Vagina (tissue), 2 donors: ENCODE measurements at regions not wholly inside any gene's neighbourhood (a gene's known extent, or its start where the extent isn't known, plus 50 kb on each side); places are given as distances from the start of the nearest gene placed in this dataset.

Experiments
- DNase-seq, 2 donors: peaks; one replicate each; pipeline ENCODE4 v3.0.0-alpha.2; 2017; ENCODE audit errors: extremely low spot score in 2 of 2
- H3K27ac ChIP-seq: fragments of 200-600 bp; sonication (generic); one replicate; pipeline ENCODE4 v1.5.1; 2019
- H3K27me3 ChIP-seq: fragments of 200-600 bp; sonication (generic); one replicate; pipeline ENCODE4 v1.5.1; 2019
- H3K36me3 ChIP-seq, 2 donors: fragments of 200-600 bp; sonication (generic); one replicate each; pipeline ENCODE4 v1.5.1; 2017 to 2019
- H3K4me1 ChIP-seq: fragments of 200-600 bp; sonication (generic); one replicate; pipeline ENCODE4 v1.5.1; 2019
- H3K4me3 ChIP-seq, 2 donors: fragments of 200-600 bp; sonication (generic); 1 replicate in 1 of 2; 2 replicates in 1 of 2; pipeline ENCODE4 v1.5.1; 2016 to 2019
- H3K9me3 ChIP-seq: fragments of 200-600 bp; sonication (generic); one replicate; pipeline ENCODE4 v1.5.1; 2019
- POLR2A ChIP-seq, 2 donors: fragments of 450-650 bp; IDR thresholded peaks; one replicate each; pipeline ENCODE4 v1.6.1; 2017; ENCODE audit warnings: antibody characterized with exemption in 2 of 2, mild to moderate bottlenecking in 2 of 2, moderate library complexity in 2 of 2
- POLR2AphosphoS5 ChIP-seq, 2 donors: sonication (generic); formaldehyde crosslinking; IDR thresholded peaks; one replicate each; pipeline ENCODE4 v1.9.0; 2017; ENCODE audit warnings: antibody characterized with exemption in 2 of 2, mild to moderate bottlenecking in 2 of 2, low read depth in 1 of 2; ENCODE audit not compliant: insufficient read depth in 1 of 2
- intact Hi-C: fragments of 100-400 bp; cut with DNase I; formaldehyde crosslinking; loops from one replicate; pipeline ENCODE4 v1.15.1; 2023
- TF ChIP-seq, protein P1 (sequence below), 3 experiments: fragments of 450-650 bp in 2 of 3; fragments of 200-600 bp in 1 of 3; sonication (generic) in 1 of 3; IDR thresholded peaks; one replicate each; pipeline ENCODE4 v1.5.1; 2017 to 2019; ENCODE audit warnings: antibody characterized with exemption in 3 of 3, mild to moderate bottlenecking in 2 of 3, moderate library complexity in 2 of 3

DNA sequence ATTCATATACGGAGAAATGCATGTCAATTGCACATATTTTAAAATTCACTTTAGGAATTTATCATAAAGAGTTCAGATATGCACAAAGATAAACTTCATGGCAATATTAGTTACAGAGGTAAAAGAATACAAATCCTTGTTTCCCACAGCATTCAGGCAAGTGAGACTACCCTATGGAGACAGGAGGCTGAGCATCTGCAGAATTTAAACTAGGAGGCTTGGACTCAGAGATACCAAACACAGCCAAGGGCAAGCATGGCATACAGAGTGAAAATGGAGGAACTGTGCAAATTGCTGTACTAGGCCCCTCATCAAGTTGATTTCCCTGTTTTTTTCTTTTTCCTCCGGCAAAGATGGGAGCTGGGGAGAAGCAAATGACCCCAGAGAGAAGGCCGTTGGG lies 94.2 kb downstream of the SLC24A2 start:
- intact Hi-C loops, result no loop called here
- Histone ChIP-seq H3K27me3 (no peaks in the 10 kb centered on the region), H3K4me3 (no peak overlapping the region), H3K9me3 (no peaks in the 10 kb centered on the region), H3K36me3 (no peaks in the 10 kb centered on the region), H3K4me1 (no peaks in the 10 kb centered on the region), H3K27ac (no peak overlapping the region)
- no peak for DNase-seq
- TF ChIP-seq POLR2AphosphoS5 (IDR thresholded peaks at IDR 0.05; ENCODE audit: insufficient read depth in 1 of 2, low read depth in 1 of 2) (no peak), POLR2A (IDR thresholded peaks at IDR 0.05) (no peak)
- TF ChIP-seq, protein P1, sequence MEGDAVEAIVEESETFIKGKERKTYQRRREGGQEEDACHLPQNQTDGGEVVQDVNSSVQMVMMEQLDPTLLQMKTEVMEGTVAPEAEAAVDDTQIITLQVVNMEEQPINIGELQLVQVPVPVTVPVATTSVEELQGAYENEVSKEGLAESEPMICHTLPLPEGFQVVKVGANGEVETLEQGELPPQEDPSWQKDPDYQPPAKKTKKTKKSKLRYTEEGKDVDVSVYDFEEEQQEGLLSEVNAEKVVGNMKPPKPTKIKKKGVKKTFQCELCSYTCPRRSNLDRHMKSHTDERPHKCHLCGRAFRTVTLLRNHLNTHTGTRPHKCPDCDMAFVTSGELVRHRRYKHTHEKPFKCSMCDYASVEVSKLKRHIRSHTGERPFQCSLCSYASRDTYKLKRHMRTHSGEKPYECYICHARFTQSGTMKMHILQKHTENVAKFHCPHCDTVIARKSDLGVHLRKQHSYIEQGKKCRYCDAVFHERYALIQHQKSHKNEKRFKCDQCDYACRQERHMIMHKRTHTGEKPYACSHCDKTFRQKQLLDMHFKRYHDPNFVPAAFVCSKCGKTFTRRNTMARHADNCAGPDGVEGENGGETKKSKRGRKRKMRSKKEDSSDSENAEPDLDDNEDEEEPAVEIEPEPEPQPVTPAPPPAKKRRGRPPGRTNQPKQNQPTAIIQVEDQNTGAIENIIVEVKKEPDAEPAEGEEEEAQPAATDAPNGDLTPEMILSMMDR (IDR thresholded peaks at IDR 0.05), result no peak

GRCh38 chr9:19690128-19690527 lies 98.7 kb downstream of the SLC24A2 start:
- Histone ChIP-seq H3K9me3 (no peaks in the 10 kb centered on the region), H3K27me3 (no peaks in the 10 kb centered on the region), H3K4me1 (no peaks in the 10 kb centered on the region), H3K27ac (no peak overlapping the region), H3K36me3 (no peaks in the 10 kb centered on the region), H3K4me3 (no peak overlapping the region)
- TF ChIP-seq POLR2AphosphoS5 (IDR thresholded peaks at IDR 0.05; ENCODE audit: insufficient read depth in 1 of 2, low read depth in 1 of 2) (no peak), POLR2A (IDR thresholded peaks at IDR 0.05) (no peak)
- TF ChIP-seq, protein P1 (IDR thresholded peaks at IDR 0.05), result no peak
- no peak for DNase-seq
- intact Hi-C loops, result no loop called here

DNA sequence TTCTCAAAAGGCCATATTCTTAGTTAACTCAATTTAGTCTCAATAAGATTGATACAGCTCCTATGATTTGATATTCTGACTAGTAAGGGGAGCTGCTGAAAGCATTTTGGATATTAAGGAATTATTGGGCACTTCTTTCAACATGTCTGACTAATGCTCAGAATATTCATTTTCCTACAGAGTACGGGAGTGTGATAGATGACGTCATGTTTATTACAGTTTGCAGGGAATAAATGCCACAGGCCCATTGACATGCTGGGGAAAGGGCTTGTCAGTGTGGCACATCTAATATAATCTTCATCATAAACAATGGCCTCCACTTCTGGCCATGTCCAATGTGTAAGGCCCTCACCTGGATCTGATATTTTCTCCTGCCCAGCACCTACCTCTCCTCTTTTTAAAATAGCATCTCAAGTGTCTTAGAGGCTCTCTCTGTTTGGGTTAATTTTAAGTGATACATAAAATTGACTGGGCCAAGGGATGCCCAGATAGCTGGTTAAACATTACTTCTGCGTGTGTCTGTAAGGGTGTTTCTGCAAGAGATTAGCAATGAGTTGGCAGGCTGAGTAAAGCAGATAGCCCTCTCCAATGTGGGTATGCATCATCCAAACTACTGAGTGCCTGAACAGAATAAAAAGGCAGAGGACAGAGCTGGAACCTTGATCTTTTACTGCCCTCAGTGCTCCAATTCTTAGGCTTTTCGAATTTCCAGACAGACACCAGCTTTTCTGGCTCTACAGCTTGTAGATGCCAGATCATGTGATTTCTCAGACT lies 99.3 kb downstream of the SLC24A2 start:
- Histone ChIP-seq H3K27me3 (no peaks in the 10 kb centered on the region), H3K9me3 (no peaks in the 10 kb centered on the region), H3K27ac (no peak overlapping the region), H3K36me3 (no peaks in the 10 kb centered on the region), H3K4me3 (no peak overlapping the region), H3K4me1 (no peaks in the 10 kb centered on the region)
- intact Hi-C loops, result no loop called here
- no peak for DNase-seq
- TF ChIP-seq POLR2A (IDR thresholded peaks at IDR 0.05) (no peak), POLR2AphosphoS5 (IDR thresholded peaks at IDR 0.05; ENCODE audit: insufficient read depth in 1 of 2, low read depth in 1 of 2) (no peak)
- TF ChIP-seq, protein P1 (IDR thresholded peaks at IDR 0.05), result no peak

DNA sequence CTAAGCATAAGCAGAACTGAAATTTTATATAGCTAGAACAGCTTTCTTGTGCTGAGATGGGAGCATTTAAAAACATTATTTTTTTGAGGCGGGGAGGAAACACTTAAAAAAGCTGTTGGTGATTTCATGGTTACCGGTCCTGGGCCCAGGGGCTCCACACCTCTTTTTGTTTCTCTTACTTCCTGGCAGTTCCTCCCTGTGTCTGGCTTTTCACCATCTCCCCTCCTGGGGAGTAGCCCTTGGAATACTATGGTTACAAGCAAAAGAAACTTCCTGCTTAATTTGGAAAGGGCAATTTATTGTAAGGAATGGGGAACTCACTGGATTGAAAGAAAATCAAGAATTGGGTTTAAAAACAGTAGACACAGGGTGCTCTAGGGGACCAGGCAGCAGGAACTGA lies 105.1 kb downstream of the SLC24A2 start:
- intact Hi-C loops, result no loop called here
- no peak overlapping the region for H3K4me3 ChIP-seq
- H3K9me3 ChIP-seq, result no peaks in the 10 kb centered on the region
- no peak for DNase-seq
- TF ChIP-seq POLR2A (IDR thresholded peaks at IDR 0.05) (no peak), POLR2AphosphoS5 (IDR thresholded peaks at IDR 0.05; ENCODE audit: insufficient read depth in 1 of 2, low read depth in 1 of 2) (no peak)
- TF ChIP-seq, protein P1 (IDR thresholded peaks at IDR 0.05), result no peak
- H3K36me3 ChIP-seq, result no peaks in the 10 kb centered on the region
- no peaks in the 10 kb centered on the region for H3K4me1 ChIP-seq
- H3K27ac ChIP-seq, result no peak overlapping the region
- no peaks in the 10 kb centered on the region for H3K27me3 ChIP-seq

DNA sequence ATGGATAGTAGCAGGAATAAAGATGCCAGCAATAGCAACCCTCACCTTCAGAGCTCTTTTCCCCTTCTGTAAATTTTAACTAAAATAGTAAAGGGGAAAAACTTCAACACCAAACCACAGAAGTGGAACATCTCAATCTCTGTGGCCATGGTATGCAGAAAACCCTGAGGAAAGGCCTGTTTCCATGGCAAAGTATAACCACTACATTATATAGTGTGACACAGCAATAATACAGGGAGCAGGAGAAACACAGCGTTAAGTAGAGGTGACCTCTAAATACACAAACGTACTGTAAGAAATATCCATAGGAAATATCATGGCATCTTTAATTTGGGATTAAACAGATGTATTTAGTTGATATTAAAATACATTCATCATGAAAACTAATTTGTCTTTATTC lies 106.4 kb downstream of the SLC24A2 start:
- H3K4me1 ChIP-seq, result no peaks in the 10 kb centered on the region
- intact Hi-C loops, result no loop called here
- H3K4me3 ChIP-seq, result no peak overlapping the region
- no peak for TF ChIP-seq POLR2A (IDR thresholded peaks at IDR 0.05)
- DNase-seq, result no peak
- no peak overlapping the region for H3K27ac ChIP-seq
- H3K9me3 ChIP-seq, result no peaks in the 10 kb centered on the region
- H3K27me3 ChIP-seq, result no peaks in the 10 kb centered on the region
- no peaks in the 10 kb centered on the region for H3K36me3 ChIP-seq
